A172 (cell line): ENCODE measurements at regions not wholly inside any gene's neighbourhood (a gene's known extent, or its start where the extent isn't known, plus 50 kb on each side); places are given as distances from the start of the nearest gene placed in this dataset.

ENCODE experiments used
- DNase-seq: peaks from one replicate; pipeline ENCODE4 v3.0.0-alpha.2; 2015; ENCODE audit warnings: low spot score

- DNase-seq: no peak
Measured at GRCh38 chr16:35255816-35256215, 1796.4 kb downstream of the TP53TG3F start.

- no peak for DNase-seq
Measured at GRCh38 chr16:35258381-35258780, 1799.0 kb downstream of the TP53TG3F start.

- DNase-seq: no peak
Measured at GRCh38 chr16:35295856-35296255, 1836.4 kb downstream of the TP53TG3F start.

- no peak for DNase-seq
Measured at GRCh38 chr16:35296962-35297653, 1837.7 kb downstream of the TP53TG3F start.

GRCh38 chr16:35298460-35299243, 1839.2 kb downstream of the TP53TG3F start:
- no peak for DNase-seq

GRCh38 chr16:35302859-35303258, 1843.4 kb downstream of the TP53TG3F start:
- DNase-seq: no peak

- DNase-seq: no peak
Measured at GRCh38 chr16:35305476-35305875, 1846.1 kb downstream of the TP53TG3F start.

- no peak for DNase-seq
Measured at GRCh38 chr16:35306915-35307314, 1847.5 kb downstream of the TP53TG3F start.

- DNase-seq: no peak
Measured at GRCh38 chr16:35308674-35309073, 1849.3 kb downstream of the TP53TG3F start.

- no peak for DNase-seq
Measured at GRCh38 chr16:35310999-35311398, 1851.6 kb downstream of the TP53TG3F start.

GRCh38 chr16:35311475-35311874, 1852.1 kb downstream of the TP53TG3F start:
- DNase-seq: no peak

- no peak for DNase-seq
Measured at GRCh38 chr16:35314298-35314697, 1854.9 kb downstream of the TP53TG3F start.

- no peak for DNase-seq
Measured at GRCh38 chr16:35319536-35320192, 1860.3 kb downstream of the TP53TG3F start.

- DNase-seq: no peak
Measured at GRCh38 chr16:35325936-35326335, 1866.5 kb downstream of the TP53TG3F start.

- DNase-seq: no peak
Measured at GRCh38 chr16:35339337-35339736, 1879.9 kb downstream of the TP53TG3F start.

GRCh38 chr16:35342012-35342411, 1882.6 kb downstream of the TP53TG3F start:
- DNase-seq: no peak

- no peak for DNase-seq
Measured at GRCh38 chr16:35344012-35344762, 1884.8 kb downstream of the TP53TG3F start.

GRCh38 chr16:35352431-35352830, 1893.0 kb downstream of the TP53TG3F start:
- DNase-seq: no peak

GRCh38 chr16:35363510-35363909, 1904.1 kb downstream of the TP53TG3F start:
- no peak for DNase-seq

GRCh38 chr16:35364263-35364662, 1904.9 kb downstream of the TP53TG3F start:
- DNase-seq: no peak

GRCh38 chr16:35365675-35366074, 1906.3 kb downstream of the TP53TG3F start:
- DNase-seq: no peak

GRCh38 chr16:35370617-35371016, 1911.2 kb downstream of the TP53TG3F start:
- no peak for DNase-seq
